IMR-90 (cell line): ENCODE measurements at regions not wholly inside any gene's neighbourhood (a gene's known extent, or its start where the extent isn't known, plus 50 kb on each side); places are given as distances from the start of the nearest gene placed in this dataset.

Experiments used
- FOS ChIP-seq: fragments of 150-350 bp; IDR thresholded peaks from 2 replicates; pipeline ENCODE4 v1.6.1; 2016; ENCODE audit warnings: low read depth, low read length
- MAFK ChIP-seq: IDR thresholded peaks from 2 replicates; pipeline ENCODE4 v1.6.1; 2012; ENCODE audit warnings: low read depth, low read length, improper control_type of control experiment
- MXI1 ChIP-seq: IDR thresholded peaks from 2 replicates; pipeline ENCODE4 v1.6.1; 2012; ENCODE audit warnings: low read depth, mild to moderate bottlenecking, low read length, moderate library complexity, borderline replicate concordance
- NFE2L2 ChIP-seq: fragments of 150-350 bp; IDR thresholded peaks from 2 replicates; pipeline ENCODE4 v1.6.1; 2016; ENCODE audit warnings: low read depth, mild to moderate bottlenecking, low read length
- POLR2A ChIP-seq: IDR thresholded peaks from 2 replicates; pipeline ENCODE4 v1.6.1; 2012; ENCODE audit warnings: mild to moderate bottlenecking, low read depth, low read length
- RCOR1 ChIP-seq: IDR thresholded peaks from 2 replicates; pipeline ENCODE4 v1.6.1; 2012; ENCODE audit warnings: mild to moderate bottlenecking, low read length, improper control_type of control experiment; ENCODE audit not compliant: insufficient replicate concordance
- TF ChIP-seq, protein P1 (sequence below): conservative IDR thresholded peaks from 2 replicates; pipeline ENCODE4 v1.5.1; 2012; ENCODE audit warnings: mild to moderate bottlenecking, low read depth, low read length, improper control_type of control experiment

DNA sequence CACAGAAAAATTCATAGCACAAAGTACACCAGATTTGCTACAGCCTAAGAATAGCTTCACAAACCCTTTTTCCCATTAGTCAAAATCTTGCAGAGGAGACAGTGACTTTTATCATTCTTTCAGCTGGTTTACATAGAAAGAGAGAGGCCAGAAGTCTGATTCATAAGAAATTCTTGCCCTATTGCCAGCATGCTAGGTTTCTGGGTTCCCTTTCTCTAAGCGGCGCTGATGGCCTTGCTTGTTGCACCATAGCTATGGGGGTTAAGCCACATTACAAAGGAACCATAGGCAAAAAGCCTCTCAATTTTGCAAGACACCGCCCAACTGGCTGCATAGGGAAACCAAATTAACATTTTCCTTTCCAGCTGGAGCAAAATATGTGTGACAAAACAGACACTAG lies 87.4 kb downstream of the ZNF467 start:
- TF ChIP-seq, protein P1, sequence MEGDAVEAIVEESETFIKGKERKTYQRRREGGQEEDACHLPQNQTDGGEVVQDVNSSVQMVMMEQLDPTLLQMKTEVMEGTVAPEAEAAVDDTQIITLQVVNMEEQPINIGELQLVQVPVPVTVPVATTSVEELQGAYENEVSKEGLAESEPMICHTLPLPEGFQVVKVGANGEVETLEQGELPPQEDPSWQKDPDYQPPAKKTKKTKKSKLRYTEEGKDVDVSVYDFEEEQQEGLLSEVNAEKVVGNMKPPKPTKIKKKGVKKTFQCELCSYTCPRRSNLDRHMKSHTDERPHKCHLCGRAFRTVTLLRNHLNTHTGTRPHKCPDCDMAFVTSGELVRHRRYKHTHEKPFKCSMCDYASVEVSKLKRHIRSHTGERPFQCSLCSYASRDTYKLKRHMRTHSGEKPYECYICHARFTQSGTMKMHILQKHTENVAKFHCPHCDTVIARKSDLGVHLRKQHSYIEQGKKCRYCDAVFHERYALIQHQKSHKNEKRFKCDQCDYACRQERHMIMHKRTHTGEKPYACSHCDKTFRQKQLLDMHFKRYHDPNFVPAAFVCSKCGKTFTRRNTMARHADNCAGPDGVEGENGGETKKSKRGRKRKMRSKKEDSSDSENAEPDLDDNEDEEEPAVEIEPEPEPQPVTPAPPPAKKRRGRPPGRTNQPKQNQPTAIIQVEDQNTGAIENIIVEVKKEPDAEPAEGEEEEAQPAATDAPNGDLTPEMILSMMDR = no peak
- TF ChIP-seq POLR2A = no peak
- no peak for TF ChIP-seq MXI1
- no peak for TF ChIP-seq MAFK
- TF ChIP-seq FOS = no peak
- no peak for TF ChIP-seq RCOR1
- TF ChIP-seq NFE2L2 = no peak
